Dermis microvascular lymphatic vessel endothelial cell (primary cell): ENCODE measurements at regions not wholly inside any gene's neighbourhood (a gene's known extent, or its start where the extent isn't known, plus 50 kb on each side); places are given as distances from the start of the nearest gene placed in this dataset.
"Not testable (repeated sequence)": the region's sequence is repeated elsewhere in the genome, so short reads cannot be mapped to it uniquely, and the experiment has no call there.

Experiments
- DNase-seq, 2 donors: peaks; one replicate each; pipeline versions ENCODE4 v3.0.0 to v3.0.0-alpha.2; 2010; ENCODE audit warnings: low read depth in 2 of 2

DNA sequence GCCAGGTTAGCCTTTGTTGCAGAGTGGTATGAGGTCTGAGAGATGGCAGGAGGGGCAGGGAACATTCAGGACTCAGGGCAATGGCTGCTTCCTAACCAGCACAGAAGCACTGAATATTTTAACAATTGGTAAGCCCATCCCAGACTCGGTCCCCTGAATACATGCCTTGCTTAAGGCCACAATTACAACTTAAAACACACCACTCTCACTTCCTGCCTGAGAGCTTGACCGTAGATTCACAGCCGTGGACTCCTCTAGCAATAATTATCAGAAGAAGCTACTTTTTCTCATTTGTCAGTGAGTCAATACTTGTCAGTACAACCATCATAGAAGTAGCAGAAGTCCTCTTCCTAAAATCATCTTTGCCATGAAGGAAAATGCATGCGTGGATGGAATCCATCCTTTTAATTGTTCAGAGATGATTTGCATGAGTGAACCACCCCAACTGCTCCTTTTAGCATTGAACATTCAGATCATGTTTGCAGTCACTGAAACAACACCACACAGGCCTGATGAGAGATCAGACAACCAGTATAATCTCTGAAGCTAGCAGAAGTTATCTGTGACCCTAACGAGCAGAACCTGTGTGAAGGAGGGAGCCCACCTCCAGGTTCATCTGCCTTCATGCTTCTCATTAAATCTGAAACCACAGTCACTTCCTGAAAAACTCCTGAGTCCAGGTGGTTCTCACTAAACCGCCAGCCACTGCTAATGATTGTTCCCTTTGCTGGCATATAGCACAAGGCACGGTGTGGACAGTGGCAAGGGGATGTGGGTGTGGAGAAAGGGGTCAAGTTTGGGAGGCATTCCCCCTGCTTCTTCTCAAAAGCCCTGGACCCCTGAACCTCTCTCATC, 333.9 kb upstream of the CNR1 start:
- no peak for DNase-seq

DNA sequence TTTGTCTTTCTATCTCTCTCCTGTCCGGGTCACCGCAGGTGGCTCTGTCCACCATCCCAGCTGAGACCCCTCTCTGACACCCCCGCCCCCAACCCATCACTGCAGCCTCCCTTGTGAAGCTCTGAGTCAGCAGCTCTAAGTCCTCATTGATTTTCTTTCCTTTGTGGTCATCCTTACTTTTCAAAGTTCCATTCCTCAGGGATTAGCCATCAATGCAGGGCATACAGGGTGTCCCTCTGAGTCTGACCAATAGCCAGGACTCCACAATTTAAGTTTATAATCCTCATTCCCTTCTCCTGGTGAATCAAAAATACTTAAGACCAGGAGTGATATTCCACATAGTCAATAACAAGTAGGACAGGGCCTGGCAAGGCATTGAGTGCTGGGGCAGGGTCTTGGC, 333.3 kb upstream of the CNR1 start:
- DNase-seq, result no peak

DNA sequence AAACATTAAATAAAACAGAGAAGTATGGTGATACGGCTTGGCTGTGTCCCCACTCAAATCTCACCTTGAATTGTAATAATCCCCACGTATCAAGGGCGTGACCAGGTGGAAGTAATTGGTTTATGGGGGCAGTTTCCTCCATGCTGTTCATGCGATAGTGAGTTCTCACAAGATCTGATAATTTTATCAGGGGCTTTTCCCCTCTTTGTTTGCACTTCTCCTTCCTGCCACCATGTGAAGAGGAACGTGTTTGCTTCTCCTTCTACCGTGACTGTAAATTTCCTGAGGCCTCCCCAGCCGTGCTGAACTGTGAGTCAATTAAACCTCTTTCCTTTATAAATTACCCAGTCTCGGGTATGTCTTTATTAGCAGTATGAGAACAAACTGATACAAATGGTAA, 331.3 kb upstream of the CNR1 start:
- not testable (repeated sequence) for DNase-seq

DNA sequence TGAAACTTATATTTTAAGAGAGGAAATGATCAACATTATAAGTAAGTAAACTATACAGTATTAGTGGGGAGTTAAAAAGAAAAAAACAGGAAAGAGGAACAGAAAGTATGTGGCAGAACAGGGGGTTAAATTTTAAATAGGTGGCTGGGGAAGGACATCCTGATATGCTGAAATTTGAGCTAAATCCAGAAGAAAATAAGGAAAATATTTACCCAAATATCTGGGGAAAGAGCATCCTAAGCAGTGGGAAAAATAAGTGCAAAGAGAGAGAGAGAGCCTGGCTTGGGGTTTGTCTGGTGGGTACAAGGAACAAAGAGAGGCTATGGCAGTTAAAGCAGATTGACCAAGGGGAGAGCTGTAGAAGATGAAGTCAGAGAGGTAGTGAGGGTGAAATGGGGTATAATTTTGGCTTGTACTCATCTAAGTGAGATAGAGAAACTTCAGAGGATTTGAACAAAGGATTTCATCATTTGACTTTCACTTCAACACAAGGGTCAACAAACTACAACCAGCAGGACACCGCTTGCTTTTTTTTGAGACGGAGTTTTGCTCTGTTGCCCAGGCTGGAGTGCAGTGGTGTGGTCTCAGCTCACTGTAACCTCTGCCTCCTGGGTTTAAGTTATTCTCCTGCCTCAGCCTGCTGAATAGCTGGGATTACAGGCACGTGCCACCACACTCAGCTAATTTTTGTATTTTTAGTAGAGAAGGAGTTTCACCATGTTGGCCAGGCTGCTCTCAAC, 328.4 kb upstream of the CNR1 start:
- no peak for DNase-seq

DNA sequence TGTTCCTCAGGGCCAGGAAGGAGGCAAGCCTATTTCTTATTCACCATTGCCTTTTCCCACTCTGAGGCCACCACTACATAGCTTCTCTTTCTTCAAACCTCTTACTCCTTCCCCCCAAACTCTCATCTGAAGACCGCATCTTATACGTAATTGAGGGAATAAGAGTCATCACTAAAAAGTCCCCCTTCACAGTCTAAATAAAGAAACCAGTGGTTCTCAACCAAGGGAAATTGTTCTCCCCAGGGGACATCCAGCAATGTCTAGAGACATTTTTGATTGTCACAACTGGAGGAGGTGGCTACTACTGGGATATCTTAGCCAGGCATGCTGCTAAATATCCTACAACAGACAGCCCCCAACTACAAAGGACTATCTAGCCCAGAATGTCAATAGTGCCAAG, 327.6 kb upstream of the CNR1 start:
- no peak for DNase-seq

DNA sequence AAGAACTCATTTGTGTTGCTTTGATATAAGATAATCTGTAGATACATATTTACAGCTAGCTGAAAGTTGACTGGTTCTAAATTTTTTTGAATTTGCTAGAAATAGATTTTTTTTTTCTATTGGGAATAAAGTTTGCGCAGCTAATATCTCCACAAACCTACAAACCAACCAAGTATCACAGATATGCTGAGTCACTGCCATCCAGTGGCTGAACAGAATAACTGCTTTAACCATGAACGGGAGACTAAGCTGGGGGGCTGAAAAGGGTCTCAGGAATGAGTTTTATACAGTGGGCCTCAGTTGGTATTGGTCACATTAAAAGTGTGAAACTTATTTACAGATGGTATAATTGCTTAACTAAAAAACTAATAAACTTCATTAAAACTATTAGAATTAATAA, 326.7 kb upstream of the CNR1 start:
- peak; percentile 10 to 56 for DNase-seq

DNA sequence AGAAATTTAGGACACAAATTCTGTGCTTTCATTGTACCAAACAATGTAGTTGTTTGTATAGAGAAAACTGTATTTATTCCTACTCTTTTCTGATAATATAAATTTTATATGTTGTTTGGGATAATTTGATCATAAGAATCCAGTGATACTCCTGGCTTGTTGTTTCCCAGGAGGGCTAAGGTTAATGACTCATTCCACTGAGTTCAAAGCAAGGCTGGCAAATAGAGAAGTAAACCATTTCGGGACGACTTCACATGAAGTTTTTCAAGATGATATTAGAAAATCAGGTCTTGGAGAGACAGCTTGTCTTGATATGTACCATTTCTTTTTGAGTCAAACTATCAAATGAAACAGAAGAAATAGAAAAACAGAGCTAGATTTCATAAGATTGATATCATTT, 326.1 kb upstream of the CNR1 start:
- DNase-seq, result peak in 1 of 2 donors; percentile 7

DNA sequence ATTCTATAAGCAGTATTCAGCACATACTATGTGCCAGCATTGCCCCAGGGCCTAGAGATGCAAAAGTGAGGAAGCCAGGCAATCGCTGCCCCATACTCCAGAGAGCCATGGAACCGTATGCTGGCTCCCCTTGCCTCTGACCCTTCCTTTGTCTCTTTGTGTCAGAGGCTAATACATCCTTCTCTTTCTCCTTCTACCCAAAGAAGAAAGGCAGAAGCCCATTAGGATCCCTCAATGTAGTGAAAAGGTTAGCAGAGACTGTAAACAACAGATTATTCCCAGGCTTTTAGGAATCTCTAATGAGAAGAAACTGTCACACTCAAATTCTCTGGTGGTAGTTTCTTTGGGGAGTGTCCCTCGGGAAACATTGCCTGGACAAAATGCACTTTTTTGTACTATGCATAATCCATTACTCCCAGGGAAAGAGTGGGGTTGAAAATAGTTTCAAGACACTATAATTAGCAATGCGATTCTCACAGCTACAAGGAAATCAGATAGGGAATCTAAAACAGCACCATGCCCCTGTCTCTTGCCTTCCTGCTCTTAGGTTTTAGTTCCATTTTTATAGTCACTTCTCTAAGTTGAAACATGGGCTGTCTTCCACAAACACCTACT, 325.2 kb upstream of the CNR1 start:
- DNase-seq, result no peak

DNA sequence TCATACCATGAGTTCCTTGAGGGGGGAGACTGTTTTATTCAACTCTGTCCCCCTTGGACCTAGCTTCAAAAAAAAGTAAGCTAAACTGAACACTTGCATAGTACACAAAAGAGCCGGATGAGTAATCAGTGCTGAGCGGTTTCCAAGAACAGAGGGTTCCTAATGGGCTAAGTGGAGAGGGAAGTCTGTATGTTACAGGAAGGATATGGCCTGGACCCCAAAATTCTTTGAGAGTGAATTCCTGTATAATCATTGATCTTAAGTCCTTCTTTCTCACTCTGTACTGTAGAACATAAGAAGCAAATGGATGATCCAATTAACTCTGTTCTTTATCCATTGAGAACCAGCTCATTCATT, 324.7 kb upstream of the CNR1 start:
- DNase-seq, result peak in 1 of 2 donors; percentile 25

DNA sequence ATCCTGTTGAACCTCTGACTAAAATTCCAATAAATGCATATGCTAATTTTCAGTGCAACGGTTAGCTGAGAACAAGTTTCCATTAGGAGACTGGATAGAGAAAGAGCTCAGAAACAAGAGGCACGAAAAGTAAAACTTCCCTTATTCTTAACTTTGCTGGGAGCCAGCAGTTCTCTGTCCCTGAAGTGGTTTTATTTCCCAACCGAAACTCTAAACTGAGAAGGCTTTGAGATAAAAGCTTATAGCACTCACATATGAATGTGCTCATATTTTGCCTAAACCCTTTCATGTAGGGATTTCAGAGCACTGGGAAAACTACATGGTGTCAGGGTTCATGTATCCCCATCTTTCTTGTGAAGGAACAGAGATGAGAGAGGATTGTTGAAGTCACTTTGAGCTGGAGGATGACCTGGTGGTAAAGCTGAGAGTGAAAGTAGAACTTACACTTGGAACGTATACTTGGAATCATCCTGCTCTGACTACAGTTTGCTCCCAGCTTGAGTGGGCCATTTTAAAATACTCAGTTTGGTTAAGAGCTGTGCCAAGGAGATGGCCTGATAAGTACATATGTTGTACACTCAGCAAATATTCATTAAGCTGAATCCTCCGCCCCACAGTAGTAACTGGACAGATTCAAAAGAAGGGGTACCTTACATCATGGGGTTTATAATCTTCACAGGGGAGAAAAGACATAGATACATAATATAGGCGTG, 324.2 kb upstream of the CNR1 start:
- DNase-seq, result no peak

DNA sequence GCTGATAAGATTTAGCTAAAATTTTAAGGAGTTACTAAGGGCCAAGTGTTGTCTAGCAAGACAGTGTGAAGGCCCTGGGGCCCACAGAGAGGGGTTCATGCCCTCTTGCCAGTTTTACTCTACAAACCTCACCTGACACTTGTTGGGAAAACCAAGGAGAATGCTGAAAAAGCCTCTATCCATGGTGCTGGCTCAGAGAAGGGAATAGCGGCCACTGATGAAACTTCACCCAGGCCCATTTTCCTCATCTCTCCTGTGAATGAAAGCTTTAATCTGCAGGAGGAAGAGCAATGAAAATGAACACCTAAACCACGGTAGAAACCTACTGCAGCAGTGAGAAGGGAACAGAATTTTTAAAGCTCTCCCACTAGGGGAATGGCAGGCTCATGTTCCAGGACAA, 317.3 kb upstream of the CNR1 start:
- no peak for DNase-seq

DNA sequence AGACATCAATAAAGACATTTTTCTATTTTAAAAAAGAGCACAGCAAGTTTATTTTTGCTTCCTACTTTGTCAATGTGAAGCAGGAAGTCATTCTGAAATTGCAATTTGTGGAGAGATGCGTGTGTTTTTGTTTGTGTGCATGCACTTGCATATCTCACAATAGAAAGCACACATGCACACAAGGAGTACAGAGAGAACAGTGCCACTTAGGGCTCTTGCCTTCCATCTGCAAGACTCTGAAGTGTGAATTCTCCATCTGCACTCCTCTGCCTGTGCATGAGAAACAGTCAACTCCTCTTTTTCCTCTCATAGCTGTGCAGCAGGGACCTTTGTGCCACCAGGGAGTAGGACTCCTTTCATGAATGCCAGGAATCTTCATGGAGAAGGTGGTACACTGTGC, 316.3 kb upstream of the CNR1 start:
- DNase-seq, result no peak

DNA sequence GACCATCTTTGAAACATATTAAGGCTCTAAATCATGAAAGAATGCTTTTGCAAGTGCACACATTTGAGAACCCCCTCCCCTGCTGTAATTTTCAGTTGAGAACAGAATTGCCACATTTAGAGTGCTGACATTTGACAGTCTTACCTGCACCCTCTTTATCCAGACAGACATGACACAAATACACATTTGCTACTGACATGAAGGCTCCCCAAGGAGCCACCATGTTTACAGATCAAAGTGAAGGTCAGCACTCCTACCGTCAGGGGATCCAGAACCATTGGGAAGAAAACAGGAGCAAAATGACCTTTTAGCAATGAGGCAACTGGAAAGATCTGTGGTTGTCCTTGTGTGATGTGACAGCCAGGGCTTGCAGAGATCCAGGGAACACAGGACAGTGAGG, 315.4 kb upstream of the CNR1 start:
- DNase-seq, result no peak

DNA sequence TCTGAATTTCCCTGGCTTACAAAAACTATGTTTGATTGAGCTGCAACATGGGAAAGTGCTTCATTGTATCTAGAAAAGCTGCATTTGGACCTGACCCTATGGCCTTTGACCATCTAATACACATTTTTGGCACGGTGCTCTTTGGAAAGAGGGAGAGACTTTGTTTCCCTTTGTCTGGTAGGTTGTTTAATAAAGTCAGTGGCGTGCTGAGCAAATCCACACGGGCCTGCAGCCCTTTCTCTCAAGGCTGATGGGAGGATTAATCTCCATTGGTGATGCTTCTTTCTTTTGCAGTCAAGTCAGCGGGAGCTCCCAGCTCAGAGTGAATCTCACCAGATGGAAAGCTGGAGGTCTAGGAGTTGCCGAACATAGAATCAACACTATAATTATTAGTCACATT, 314.7 kb upstream of the CNR1 start:
- DNase-seq, result no peak

DNA sequence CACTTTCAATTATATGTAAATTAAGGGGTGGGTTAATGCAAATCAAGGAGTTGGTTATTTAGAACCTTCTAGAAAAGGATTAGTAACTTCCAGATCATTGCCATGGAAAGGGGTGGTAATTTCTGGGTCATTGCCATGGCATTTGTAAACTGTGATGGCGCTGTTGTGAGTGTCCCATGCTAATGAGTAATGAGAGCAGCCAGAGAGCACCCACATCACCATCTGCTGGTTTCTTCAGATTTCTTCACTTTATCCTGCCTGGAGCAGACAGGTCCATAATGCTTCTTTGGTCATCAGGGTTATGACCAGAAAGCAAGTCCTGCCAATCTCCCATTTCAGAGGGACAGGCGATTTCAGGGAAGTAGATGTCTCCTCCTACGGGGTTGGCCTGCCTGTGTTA, 311.3 kb upstream of the CNR1 start:
- DNase-seq, result no peak

DNA sequence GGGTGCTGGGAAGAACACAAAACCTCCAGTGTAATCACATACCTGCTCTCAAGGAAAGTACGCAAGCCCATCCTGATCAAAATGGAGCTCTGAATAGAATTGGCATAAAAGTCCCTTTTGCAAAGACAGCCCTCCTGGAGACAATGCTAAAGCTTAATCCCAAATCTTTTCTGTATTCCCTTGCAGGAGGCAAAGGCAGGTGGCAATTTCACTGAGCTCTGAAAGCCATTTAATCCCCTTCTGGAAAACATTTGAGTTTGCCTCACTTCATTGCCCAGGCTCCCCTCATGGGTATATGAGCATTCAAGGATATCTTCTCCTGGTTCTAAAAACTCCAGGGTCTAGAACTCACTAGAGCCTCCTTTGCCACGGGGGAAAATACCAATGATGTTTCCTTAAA, 310.2 kb upstream of the CNR1 start:
- DNase-seq, result no peak

DNA sequence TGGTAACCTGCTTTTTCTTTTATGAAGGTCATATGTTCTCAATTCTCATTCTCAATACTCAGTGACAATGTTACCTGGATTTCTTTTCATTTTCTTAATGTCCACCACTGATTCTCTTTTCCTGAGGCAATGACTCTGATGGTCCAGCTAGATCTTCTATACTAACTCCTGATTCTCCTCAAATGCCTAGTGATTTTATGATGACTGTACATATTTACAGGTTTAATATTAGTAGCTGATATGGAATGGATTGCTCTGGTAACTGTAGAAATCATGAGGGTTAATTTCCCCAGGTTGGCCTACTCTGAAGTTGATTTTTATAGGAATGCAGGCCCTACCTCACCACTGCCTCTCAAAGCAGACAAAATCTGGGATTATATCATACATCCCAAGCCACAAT, 308.6 kb upstream of the CNR1 start:
- no peak for DNase-seq

DNA sequence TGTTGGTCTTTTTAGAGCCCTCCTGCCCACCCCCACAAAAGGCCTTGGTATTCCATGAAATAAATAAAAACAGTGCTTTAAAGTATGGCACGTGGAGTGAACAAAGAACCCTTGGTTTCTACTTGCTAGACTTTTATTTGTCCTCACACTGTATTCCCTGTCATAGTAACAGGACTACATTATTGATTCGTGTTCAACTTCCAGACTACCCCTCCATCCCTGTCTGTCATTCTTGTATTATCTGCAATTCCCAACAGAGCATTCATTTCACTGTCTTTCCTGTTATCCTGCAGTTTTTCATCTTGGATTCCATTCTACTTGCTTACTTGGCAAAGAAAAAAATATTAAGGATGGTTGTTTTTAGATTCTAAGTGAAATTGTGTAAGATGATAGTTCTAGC, 307.4 kb upstream of the CNR1 start:
- DNase-seq, result no peak

DNA sequence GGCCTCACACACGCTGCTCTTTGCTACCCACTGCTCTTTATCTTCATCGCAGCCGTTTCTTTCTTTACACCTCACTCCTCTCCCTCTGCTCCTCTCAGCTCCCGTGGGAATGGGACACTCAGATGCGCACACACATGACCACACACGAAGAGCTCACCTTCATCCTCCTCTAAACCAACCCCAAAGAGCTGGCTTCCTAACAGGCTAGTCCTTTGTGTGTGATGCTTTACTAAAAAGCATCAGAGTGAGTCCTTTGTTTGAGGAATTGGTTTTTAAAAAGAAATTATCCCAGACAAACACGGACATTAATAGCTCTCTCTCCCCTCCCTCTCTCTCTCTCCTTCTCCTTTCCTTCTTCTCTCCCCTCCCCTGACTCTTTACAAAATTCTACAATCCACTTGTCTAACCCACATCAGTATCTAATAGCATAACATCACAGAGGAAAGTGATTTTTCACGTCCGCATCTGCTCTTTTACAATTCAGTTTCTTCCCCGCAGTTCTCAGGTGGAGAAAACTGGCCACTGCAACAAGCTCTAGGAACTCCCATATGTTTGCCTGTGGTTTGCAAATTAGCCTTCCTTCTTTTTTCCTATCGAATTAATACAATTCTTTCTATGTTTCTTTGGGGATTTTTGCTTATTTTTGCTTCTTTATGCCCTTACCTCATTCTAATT, 306.8 kb upstream of the CNR1 start:
- no peak for DNase-seq

DNA sequence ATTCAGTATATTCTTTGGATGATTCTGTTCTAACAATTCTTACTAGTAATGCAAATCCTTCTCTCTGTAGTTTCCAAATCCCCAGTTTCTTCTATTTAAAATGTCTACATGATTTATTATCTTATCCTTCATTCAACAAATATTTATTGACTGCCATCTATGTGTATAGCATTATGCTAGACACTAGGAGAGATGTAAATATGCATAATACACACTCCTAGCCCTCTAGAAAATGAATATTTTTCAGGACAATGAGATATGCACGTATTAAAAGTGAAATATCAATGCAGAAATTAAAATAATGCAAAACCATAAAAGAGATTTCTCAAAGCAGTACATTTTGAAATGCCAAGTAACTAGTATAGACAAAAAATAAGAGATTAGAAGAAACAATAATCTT, 293.5 kb upstream of the CNR1 start:
- DNase-seq, result no peak

DNA sequence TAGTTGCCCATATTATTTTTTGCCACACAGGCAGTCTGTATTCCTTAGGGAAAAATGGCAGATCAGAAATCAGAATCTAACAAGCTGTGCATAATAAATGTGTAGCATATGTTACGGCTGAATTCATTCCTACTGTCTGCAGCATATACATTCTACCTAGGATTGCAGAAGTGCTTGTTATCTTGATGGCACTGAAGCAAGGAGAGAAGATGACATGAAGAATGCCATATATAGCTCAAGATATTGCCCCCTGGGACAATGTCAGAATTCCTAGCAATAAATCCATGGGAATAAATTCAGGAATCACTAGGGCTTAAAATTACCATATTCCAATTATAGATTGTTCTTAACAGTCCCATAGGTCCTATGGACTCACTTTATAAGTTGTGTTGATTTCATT, 293.0 kb upstream of the CNR1 start:
- no peak for DNase-seq

DNA sequence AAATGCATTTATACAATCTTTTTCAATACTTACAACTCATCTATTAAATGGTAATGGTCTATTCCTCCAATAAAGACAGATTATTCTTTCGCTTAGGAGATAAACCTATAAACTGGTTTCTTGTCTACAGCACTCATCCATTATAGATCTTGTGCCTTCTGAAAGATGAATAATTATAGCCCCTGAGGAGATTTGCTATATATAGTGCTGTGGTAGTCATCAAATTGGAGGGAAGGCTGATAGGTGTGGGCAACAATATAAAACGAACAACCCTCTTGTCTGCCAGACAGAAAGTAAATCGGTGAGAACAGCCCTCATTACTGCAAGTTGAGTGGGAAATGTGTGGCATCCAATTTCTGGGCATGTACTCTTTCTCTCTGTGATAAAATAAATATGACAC, 292.5 kb upstream of the CNR1 start:
- no peak for DNase-seq
